IMR-90 (cell line): ENCODE measurements at regions not wholly inside any gene's neighbourhood (a gene's known extent, or its start where the extent isn't known, plus 50 kb on each side); places are given as distances from the start of the nearest gene placed in this dataset.

Experiments used
- BHLHE40 ChIP-seq: fragments of 150-350 bp; IDR thresholded peaks from 2 replicates; pipeline ENCODE4 v1.6.1; 2016; ENCODE audit warnings: mild to moderate bottlenecking, low read depth, low read length
- MAFK ChIP-seq: IDR thresholded peaks from 2 replicates; pipeline ENCODE4 v1.6.1; 2012; ENCODE audit warnings: low read depth, low read length, improper control_type of control experiment
- MXI1 ChIP-seq: IDR thresholded peaks from 2 replicates; pipeline ENCODE4 v1.6.1; 2012; ENCODE audit warnings: low read depth, mild to moderate bottlenecking, low read length, moderate library complexity, borderline replicate concordance
- NFE2L2 ChIP-seq: fragments of 150-350 bp; IDR thresholded peaks from 2 replicates; pipeline ENCODE4 v1.6.1; 2016; ENCODE audit warnings: low read depth, mild to moderate bottlenecking, low read length
- POLR2A ChIP-seq: IDR thresholded peaks from 2 replicates; pipeline ENCODE4 v1.6.1; 2012; ENCODE audit warnings: mild to moderate bottlenecking, low read depth, low read length
- RAD21 ChIP-seq: IDR thresholded peaks from 2 replicates; pipeline ENCODE4 v1.6.1; 2012; ENCODE audit warnings: low read length, improper control_type of control experiment
- RCOR1 ChIP-seq: IDR thresholded peaks from 2 replicates; pipeline ENCODE4 v1.6.1; 2012; ENCODE audit warnings: mild to moderate bottlenecking, low read length, improper control_type of control experiment; ENCODE audit not compliant: insufficient replicate concordance
- RFX5 ChIP-seq: IDR thresholded peaks from 2 replicates; pipeline ENCODE4 v1.8.0; 2012; ENCODE audit warnings: low read depth, mild to moderate bottlenecking, low read length, moderate library complexity
- SMC3 ChIP-seq: fragments of 150-350 bp; IDR thresholded peaks from 2 replicates; pipeline ENCODE4 v1.6.1; 2016; ENCODE audit warnings: low read depth, mild to moderate bottlenecking, antibody characterized with exemption, low read length, moderate library complexity
- USF2 ChIP-seq: fragments of 150-350 bp; IDR thresholded peaks from 2 replicates; pipeline ENCODE4 v1.6.1; 2017; ENCODE audit warnings: mild to moderate bottlenecking, antibody characterized with exemption, low read length, low read depth
- TF ChIP-seq, protein P1 (sequence below): conservative IDR thresholded peaks from 2 replicates; pipeline ENCODE4 v1.5.1; 2012; ENCODE audit warnings: mild to moderate bottlenecking, low read depth, low read length, improper control_type of control experiment

- TF ChIP-seq RAD21 (no peak), BHLHE40 (no peak), POLR2A (no peak), RFX5 (no peak), MXI1 (no peak), USF2 (no peak), RCOR1 (no peak), MAFK (no peak), NFE2L2 (no peak), SMC3 (no peak)
- TF ChIP-seq, protein P1, sequence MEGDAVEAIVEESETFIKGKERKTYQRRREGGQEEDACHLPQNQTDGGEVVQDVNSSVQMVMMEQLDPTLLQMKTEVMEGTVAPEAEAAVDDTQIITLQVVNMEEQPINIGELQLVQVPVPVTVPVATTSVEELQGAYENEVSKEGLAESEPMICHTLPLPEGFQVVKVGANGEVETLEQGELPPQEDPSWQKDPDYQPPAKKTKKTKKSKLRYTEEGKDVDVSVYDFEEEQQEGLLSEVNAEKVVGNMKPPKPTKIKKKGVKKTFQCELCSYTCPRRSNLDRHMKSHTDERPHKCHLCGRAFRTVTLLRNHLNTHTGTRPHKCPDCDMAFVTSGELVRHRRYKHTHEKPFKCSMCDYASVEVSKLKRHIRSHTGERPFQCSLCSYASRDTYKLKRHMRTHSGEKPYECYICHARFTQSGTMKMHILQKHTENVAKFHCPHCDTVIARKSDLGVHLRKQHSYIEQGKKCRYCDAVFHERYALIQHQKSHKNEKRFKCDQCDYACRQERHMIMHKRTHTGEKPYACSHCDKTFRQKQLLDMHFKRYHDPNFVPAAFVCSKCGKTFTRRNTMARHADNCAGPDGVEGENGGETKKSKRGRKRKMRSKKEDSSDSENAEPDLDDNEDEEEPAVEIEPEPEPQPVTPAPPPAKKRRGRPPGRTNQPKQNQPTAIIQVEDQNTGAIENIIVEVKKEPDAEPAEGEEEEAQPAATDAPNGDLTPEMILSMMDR: no peak
Observed at GRCh38 chr4:77415689-77416088, 189.9 kb upstream of the CXCL13 start.
